ENCODE measurements at regions not wholly inside any gene's neighbourhood (a gene's known extent, or its start where the extent isn't known, plus 50 kb on each side); places are given as distances from the start of the nearest gene placed in this dataset.
"Not testable (repeated sequence)": the region's sequence is repeated elsewhere in the genome, so short reads cannot be mapped to it uniquely, and the experiment has no call there.

DNA sequence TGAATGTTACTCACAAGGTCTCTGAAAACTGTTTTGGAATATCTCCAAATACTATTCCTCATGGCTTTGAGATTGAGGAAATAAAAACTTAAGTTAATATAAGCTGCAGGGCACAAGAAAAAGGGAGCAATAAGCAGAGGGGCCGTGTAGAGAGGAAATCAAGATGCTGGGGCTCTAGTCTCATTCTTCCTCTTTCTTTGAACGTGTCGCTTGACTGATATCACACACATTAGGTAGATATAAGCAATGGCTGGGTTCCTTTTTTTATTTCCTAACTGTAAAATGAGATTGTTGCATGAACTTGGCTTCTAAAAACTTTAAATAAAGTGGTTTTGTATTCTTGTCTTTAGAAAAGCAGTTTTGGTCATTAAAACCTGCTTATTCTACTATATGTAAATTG, 326.7 kb upstream of the ROPN1 start:
- DNase-seq (ENCODE audit: low spot score): no peak

DNA sequence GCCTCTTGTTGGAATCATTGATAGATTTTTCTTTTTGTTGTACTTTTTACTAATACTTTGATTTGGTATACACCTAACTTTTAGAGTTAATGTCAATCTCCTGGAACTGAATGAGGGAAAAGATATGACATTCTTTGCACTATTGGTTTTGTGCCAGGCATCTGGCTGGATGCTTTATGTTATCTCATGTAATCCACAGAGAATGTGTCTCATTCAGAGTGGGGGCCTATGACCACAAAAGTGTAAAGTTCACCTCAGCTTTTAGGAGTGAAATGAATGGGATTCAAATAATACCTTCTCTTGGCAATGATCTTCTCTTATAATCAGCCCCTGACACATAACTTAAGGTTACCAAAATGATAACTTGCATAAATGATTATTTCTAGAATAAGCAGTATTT, 329.1 kb upstream of the ROPN1 start:
- DNase-seq (ENCODE audit: low spot score): no peak

DNA sequence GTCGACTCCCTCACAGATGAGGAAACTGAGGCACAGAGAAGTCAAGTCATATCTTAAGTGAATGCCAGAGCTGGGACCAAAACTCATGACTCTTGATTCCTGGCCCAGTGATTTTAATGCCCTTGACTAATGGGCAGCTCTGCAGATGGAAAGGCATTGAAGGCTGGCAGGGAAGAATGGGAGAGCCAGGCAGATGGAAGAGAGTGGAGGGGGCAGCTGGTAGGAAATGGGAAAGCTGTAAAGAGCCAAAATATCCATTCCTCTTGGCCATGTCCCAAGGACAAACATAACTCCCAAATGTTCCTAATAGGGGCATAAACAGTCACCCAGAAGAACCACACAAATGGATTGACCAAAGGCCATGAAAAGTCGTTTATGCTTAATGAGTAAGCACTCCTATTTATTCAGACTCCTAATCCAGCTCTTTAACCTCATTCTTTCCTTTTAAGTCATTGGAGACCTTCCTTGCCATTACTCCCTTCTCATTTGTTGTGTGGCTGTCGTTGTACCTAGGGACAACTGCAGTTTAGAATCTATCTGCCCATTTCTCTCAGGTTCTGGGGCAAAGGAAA, 330.5 kb upstream of the ROPN1 start:
- DNase-seq (ENCODE audit: low spot score): no peak

DNA sequence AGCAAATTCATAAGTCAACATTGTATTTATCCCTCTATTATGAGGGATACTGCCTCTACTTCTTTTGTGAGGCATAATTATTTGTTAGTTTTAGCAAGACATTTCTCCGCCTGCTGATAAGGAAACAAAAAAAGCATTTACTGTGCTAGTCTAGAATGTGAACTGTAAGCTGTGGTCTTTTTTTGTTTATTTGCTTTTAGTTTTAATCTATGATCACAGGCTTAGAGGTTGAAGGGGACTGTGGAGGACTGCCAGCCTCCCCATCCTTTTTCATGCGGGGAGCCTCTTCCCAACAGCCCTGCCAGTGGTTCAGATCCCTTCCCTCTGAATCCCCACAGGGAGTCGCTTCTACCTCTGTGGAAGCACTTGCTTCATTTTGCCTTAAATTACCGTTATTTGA, 331.0 kb upstream of the ROPN1 start:
- no peak for DNase-seq (ENCODE audit: low spot score)

DNA sequence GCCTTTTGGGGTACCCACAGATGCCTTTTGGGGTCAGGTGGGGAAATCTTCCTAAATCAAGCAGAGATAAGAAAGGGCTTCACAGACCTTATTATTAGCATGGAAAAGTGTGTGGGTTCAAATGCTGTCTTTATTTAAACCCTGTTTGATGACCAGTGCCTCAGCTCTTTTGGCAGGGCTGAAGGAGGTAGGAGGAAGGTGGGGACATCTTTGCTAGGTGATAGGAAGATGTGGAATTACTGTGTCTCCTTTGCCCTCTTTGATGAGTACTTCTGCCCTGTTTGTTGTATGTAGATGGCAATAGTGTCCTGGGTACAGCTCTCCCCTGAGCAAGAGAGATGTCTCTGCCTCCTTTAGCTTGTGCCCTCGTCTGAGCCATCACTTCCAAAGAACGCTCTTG, 333.3 kb upstream of the ROPN1 start:
- no peak for DNase-seq (ENCODE audit: low spot score)

DNA sequence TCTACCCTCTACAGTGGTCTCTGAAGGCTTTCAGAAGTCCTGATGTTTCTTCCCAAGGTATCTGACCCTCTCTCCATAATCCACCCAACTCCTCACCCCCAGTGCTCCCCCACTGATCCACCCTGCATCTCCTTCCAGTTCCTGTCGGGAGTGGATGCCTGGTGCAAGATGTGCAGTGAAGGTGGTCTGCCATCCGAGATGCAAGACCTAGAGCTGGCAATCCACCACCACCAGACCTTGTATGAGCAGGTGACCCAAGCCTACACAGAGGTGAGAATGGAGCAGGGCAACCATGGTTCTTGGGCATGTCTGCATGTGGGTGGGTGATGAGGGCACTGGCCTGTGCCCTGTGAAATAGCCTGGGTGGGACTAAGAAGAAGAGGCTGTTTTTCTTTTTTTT, 337.8 kb upstream of the ROPN1 start:
- DNase-seq (ENCODE audit: low spot score): no peak

DNA sequence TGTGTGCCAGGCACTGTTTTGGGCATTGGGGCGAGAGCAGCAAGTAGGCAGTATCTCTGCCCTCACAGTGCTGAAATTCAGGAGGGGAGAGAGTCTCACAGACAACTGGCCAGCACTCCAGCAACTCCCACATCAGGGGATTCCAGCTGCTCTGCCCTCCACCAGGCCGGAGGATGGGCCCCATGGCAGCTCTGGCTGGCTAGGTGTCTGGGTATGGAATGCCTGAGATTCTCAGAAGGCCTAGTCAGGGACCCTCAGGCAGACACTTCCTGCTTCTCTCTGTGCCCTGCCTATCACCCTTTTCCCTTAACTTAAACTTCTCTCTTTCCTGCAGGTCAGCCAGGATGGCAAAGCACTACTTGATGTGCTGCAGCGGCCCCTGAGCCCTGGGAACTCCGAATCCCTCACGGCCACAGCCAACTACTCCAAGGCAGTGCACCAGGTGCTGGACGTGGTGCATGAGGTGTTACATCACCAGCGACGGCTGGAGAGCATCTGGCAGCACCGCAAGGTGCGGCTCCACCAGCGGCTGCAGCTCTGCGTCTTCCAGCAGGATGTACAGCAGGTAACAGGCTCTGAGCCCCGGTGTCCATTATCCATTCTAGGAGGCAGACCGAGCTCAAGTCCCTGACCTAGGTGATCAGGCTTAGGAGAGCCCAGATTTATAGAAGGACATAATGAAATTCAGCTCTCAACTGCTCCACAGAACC, 342.2 kb upstream of the ROPN1 start:
- no peak for DNase-seq (ENCODE audit: low spot score)

DNA sequence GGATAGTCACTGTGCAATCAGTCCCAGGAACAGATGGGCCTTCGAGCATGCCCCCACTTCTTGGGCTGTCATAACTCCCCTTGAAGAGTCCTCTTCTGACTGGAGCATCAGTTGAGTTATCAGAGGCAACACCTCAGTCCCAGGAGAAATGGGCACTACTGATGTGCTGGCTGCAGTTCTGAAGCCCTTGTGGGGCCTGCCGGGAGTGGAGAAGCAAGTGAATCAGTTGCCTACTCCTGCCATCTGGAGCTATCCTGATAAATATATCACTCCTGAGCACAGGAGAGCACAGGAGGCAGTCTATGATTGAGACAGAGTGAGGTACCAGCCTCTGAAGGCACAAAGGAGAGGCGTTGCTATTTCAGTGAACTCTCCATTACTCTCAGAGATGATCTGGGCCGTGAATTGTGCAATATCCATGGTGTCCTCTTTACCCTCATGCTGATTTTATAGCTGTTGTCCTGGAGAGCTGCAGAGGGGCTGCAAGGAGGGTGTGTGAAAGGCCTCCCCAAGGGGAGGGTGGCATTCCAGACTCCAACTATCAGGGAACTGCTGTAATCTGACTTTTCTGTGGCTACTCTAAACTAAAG, 344.2 kb upstream of the ROPN1 start:
- DNase-seq (ENCODE audit: low spot score): no peak

DNA sequence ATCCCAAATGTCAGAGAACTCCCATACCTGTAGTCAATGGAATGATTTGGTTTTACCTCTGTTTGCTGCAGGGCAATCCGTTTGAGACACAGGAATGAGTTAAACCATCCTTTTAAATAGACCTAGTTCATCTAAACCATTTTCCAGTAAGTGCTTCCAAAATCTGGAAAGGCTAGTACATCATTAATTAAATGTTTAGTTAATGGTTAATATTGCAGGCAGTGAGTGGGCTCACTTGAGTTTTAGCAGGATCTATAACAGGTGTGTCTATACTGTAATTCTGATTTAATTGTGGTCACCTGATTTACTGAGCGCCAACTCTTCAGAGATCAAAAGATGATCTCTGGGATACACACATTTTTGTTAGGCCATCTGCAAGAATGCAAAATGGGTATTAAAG, 353.9 kb upstream of the ROPN1 start:
- no peak for DNase-seq (ENCODE audit: low spot score)

DNA sequence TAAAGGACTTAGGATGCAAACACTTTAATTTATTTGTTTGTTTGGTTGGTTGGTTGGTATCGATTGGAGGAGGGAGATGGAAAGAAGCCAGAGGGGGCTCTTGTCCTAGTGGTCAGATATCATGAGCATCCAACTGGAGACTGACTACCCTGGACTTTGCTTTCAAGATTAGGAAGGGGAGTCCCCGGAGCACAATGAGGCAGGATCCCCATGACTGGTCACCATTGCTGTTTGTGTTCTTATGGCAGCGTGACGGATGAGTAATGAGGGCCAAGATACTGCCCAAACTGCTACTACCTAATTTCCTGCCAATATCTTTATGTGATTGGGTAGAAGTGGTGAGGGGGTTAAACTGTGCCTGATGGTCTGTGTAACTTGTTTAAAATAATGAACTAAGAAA, 354.6 kb upstream of the ROPN1 start:
- no peak for DNase-seq (ENCODE audit: low spot score)

DNA sequence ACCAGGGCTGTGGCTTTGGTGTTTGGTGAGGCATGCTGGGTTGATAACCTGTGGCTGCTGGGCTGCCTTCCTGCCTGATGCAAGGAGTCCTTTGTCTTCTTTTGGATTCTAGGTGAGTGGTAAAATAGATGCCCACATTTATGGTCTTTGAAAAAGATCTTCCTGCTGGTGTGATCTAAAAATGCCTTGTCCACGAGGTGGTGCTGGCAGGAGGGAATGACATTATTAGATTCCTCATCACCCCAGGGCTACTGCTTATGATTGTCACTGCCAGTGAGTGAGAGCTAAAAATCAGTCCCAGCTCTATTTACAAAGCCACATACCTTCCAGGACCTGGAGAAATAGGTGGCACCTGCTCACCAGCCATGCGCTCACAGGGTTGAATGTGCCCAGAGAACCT, 355.5 kb upstream of the ROPN1 start:
- no peak for DNase-seq (ENCODE audit: low spot score)

DNA sequence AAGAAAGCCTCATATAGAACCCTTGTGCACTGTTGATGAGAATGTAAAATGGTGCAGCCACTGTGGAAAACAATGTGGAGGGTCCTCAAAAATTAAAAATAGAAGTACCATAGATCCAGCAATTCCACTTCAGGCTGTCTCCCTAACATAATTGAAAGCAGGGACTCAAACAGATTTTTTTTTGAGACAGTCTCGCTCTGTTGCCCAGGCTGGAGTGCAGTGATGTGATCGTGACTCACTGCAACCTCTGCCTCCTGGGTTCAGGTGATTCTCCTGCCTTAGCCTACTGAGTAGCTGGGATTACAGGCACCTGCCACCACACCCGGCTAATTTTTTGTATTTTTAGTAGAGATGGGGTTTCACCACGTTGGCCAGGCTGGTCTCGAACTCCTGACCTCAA, 356.6 kb upstream of the ROPN1 start:
- DNase-seq (ENCODE audit: low spot score): not testable (repeated sequence)

DNA sequence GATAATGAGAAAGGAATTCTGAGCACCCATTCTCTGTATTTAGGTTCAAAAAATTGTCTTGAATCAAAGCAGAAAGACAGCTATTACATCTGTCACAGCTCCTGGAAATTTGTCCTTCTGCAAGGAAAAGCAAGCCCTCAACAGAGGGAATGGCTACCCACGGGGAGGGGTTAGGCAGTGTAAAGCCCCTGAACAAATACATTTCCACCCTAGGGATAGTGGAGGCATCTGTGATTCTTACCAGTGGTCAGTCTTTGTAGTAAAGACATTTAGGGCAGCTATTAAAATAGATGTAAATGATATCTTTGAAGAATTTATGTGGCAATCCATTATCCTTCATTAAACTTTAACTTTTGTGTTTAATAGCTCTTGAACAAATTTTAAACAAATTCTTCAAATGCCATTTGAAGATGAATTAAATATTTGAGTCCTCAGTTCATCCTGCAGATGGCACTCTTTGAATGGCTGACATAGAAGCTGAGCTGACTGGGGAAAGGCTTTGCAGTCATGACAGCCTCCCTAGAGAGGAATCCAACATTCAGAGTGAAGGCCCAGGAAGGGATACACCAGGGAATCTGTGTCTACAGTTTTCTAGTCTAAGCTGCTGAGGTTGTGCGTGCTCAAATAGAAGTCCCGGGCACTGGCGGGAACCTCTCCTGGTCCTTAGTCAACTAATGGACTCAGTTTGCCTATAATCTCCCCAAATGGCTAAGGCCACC, 359.7 kb upstream of the ROPN1 start:
- DNase-seq (ENCODE audit: low spot score): peak; percentile 66

DNA sequence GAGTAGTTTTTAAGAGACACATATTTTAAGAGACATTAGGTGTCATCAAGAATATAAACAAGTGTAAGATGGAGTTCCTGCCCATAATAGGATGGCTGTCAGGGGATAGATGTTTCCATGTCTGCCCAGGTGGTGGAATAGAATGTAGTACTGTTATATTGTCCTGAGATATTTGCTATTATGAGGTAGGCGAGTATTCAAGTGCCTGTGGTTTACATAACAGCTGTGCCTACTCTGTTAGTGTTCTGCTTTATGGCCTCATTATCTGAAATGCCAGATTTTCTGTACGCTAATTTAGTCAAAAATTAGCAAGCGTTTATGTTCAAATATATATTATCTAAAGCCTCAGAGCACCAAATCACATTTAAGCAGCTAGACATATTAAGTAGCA, 360.2 kb upstream of the ROPN1 start:
- no peak for DNase-seq (ENCODE audit: low spot score)

DNA sequence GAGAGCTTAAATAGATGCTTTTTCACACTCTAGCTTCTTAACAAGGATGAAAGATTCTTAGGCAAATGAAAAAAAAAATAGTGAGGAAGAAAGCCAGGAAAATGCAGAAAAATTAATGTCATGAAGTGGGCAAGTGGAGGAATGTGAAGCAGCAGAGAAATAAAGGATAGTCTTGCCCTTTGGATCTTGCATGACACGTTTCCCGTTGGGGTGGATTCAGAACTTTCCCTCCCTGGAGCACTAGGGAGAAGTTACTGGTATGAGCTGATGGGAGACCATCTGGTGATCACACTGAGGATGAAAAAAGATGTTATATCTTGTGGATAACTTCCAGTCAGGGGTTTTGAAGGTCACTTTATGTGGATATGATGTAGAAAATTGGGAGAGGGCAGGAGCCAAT, 361.8 kb upstream of the ROPN1 start:
- no peak for DNase-seq (ENCODE audit: low spot score)

DNA sequence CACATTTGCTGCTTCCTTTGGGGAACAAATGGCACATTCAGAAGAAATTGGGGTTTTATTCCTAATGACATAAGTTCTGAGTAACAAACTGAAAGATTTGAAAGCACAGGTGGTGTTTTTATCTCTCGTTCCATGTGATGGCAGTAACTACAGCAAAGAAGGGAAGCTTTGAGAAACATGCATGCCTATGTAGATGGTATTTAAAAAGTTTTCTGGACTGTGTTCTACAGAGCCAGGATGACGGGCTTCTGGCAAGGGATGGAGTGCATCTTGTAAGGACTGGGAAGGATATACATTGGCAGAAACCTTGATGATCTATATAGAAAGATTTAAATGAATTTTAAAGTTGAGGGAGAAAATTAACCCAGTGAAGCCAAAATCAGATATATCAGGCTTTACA, 362.2 kb upstream of the ROPN1 start:
- DNase-seq (ENCODE audit: low spot score): no peak

DNA sequence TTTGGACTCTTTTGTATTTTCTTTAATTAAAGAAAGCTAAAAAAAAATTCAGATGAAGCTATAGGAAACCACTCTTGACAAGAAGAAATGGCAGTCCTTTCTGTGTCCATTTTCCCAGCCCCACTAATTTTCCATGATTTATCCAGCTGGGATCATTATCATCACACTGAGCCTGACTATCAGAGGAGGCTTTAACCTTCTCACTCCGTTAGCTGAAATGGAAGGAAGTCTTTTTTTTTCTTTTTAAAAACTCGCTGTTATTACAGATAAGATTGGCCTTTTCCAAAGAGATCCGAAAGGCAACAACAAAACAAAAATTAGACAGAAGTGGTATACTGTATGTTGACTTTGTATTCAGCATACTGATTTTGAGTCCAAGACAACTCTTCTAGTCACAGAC, 366.2 kb upstream of the ROPN1 start:
- DNase-seq (ENCODE audit: low spot score): no peak

DNA sequence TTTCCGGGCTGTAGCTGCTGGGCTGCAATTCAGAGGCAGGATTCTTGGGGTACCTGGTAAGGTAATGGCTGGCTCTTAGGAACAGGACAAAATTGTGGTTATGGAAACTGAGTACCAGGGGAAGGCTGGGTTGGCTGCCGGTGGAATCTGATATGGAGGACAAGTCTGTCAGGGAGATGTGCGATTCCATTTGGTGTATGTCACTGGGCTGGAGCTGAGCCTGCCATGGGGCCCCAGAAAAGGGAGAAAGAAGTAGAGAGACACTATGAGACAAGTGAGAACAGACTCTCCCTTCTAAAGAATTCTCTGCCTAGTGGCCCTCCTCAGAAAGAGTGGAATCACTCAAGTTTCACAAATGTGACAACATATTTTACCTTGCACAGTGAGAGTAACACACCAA, 368.2 kb upstream of the ROPN1 start:
- DNase-seq (ENCODE audit: low spot score): no peak

DNA sequence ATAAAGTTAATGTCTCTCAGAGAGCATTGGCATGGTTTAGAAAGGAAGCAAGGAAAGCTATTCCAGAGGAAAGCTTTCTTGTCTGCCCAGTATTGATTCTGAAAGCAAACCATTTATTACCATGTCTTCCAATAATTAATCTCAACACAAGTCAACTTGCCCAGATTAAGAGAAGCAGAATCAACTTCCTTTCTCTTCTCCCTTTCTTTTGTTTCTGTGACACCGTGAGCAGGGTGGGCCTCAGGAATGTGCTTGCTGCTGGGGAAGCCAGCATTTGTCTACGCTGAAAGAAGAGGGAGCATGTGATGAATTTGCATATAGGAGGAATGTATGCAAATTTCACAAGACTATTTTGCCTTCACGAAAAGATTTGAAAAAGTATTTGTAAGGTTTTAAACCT, 368.6 kb upstream of the ROPN1 start:
- DNase-seq (ENCODE audit: low spot score): no peak

DNA sequence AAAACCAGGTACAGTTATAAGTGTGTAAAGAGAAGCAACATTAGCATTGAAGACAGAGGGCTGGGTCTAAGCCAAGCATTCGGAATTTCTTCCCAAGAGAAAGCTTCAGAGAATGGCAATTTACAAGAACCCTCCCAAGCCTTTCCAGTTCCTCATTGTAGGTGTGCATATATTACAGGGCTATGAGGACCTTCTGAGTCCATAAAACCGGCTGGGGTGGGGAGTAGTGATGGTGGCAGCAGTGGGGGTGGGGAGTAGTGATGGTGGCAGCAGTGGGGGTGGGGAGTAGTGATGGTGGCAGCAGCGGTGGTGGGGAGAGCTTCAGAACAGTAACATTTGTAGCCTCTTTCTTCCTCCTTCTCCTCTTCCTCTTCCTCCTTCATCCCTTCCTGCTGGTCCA, 368.7 kb upstream of the UMPS start:
- no peak for DNase-seq (ENCODE audit: low spot score)

DNA sequence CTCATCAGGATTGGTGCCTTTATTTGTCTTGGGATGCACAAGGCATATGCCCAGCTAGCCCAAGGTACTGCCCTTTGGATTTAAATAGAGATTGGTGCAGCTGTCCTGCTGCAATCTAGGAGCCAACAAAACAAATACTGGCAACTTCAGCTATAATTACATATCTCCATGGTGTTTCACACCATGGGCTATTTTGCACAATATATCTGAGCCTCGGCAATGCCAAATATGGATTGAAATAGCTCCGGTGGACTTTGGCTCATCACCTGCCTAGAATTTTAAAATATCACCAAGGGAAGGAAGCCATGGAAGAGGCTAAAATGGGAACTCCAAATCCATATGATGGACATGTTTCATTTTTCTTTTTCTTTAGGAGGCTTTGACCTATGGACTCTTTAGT, 367.8 kb upstream of the UMPS start:
- no peak for DNase-seq (ENCODE audit: low spot score)

DNA sequence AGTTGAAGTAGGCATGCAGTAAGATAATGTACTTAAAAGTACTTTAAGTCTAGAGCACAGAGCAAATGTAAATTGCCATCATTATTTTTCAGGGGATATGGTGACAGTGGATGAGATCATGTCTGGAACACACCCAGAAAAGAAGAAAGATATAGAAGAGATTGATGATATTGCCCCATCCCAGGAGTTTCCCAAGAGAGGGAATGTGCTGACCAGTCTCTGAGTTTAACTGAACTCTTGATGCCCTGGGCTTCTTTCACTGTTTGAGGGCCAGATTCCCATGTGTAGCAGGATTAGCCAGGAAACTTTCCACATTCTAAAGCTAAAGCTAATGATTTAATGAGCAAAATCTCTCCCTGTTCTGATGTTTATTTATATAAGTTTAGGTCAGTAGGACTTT, 366.8 kb upstream of the UMPS start:
- DNase-seq (ENCODE audit: low spot score): no peak

DNA sequence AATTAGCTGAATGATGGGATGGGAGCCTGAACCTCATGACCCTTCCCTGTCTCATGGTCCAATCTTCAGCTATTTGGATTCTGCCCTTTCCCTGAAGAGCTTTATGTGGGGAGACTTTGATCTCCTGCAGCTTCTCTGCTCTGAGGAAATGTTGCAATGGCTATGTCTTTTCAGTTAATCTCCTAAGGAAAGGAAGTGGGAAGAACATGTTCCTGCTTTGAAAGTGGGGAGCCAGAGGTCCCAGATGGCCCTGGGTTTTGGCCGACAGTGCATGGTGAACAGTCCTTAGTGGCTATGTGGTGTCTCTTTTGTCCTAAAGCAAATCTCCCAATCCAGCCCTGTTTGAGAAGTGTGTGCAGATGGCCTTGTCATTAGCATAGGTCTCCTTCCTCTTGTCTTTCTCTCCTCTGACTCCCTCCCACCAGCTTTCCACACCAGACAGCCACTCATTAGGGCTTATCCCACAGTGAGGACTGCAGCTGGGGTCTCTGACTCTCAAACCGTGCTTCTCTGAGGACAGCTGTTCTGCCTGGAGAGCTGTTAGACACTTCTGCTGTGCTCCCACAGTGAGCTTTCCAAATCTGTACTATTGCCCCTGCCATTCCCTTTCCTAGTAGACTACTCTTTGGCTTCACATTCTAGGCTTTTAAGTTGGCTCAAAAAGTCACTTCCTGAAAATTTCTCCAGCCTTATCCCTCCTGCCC, 365.8 kb upstream of the UMPS start:
- no peak for DNase-seq (ENCODE audit: low spot score)

Measured in globus pallidus (tissue), 1 donor.